Loucy (cell line): ENCODE measurements at regions not wholly inside any gene's neighbourhood (a gene's known extent, or its start where the extent isn't known, plus 50 kb on each side); places are given as distances from the start of the nearest gene placed in this dataset.

Source experiments
- H2AFZ ChIP-seq: fragments of 200-600 bp; sonication (generic); 2 replicates; pipeline ENCODE4 v1.6.0; 2016; ENCODE audit warnings: antibody characterized with exemption, mild to moderate bottlenecking, low read length, moderate library complexity
- H3F3A ChIP-seq: fragments of 200-600 bp; 2 replicates; pipeline ENCODE4 v1.6.0; 2016; ENCODE audit warnings: antibody characterized with exemption, low read depth, mild to moderate bottlenecking
- H3K27me3 ChIP-seq: fragments of 200-600 bp; sonication (generic); 2 replicates; pipeline ENCODE4 v1.6.1; 2014; ENCODE audit warnings: low read length, mild to moderate bottlenecking; ENCODE audit not compliant: insufficient read depth, poor library complexity, severe bottlenecking
- H3K36me3 ChIP-seq: fragments of 200-600 bp; sonication (generic); 2 replicates; pipeline ENCODE4 v1.6.1; 2016; ENCODE audit warnings: low read length; ENCODE audit not compliant: insufficient read depth
- H3K4me1 ChIP-seq: fragments of 200-600 bp; sonication (generic); 2 replicates; pipeline ENCODE4 v1.5.1; 2014; ENCODE audit warnings: low read length, mild to moderate bottlenecking; ENCODE audit not compliant: insufficient read depth, poor library complexity, severe bottlenecking
- H3K4me2 ChIP-seq: fragments of 200-600 bp; sonication (generic); 2 replicates; pipeline ENCODE4 v1.6.0; 2014; ENCODE audit warnings: antibody characterized with exemption, low read length, low read depth, mild to moderate bottlenecking; ENCODE audit not compliant: poor library complexity, severe bottlenecking
- H3K4me3 ChIP-seq: fragments of 200-600 bp; sonication (generic); 2 replicates; pipeline ENCODE4 v1.5.1; 2014; ENCODE audit warnings: low read length, mild to moderate bottlenecking, mixed read lengths; ENCODE audit not compliant: poor library complexity, severe bottlenecking
- H3K79me2 ChIP-seq: fragments of 200-600 bp; sonication (generic); 2 replicates; pipeline ENCODE4 v1.6.1; 2014; ENCODE audit warnings: low read length; ENCODE audit not compliant: insufficient read depth
- H3K9ac ChIP-seq: fragments of 200-600 bp; sonication (generic); 2 replicates; pipeline ENCODE4 v1.6.0; 2014; ENCODE audit warnings: mild to moderate bottlenecking, low read depth, low read length, moderate library complexity; ENCODE audit not compliant: poor library complexity, severe bottlenecking
- H3K9me2 ChIP-seq: fragments of 200-600 bp; sonication (generic); replicated peaks from 2 replicates; pipeline ENCODE4 v1.6.1; 2016; ENCODE audit warnings: low read depth, low read length, mixed read lengths
- H3K9me3 ChIP-seq: fragments of 200-600 bp; sonication (generic); 2 replicates; pipeline ENCODE4 v1.6.1; 2014; ENCODE audit warnings: mild to moderate bottlenecking, antibody characterized with exemption, low read length, low read depth; ENCODE audit not compliant: insufficient read depth
- H4K20me1 ChIP-seq: fragments of 200-600 bp; sonication (generic); 2 replicates; pipeline ENCODE4 v1.6.0; 2014; ENCODE audit warnings: antibody characterized with exemption, low read length, mild to moderate bottlenecking; ENCODE audit not compliant: insufficient read depth, poor library complexity, severe bottlenecking
- EZH2phosphoT487 ChIP-seq: fragments of 200-600 bp; IDR thresholded peaks from 2 replicates; pipeline ENCODE4 v1.6.1; 2018; ENCODE audit warnings: antibody characterized with exemption, mild to moderate bottlenecking, moderate library complexity, borderline replicate concordance
- TF ChIP-seq, protein P1 (sequence below): fragments of 200-600 bp; sonication (generic); conservative IDR thresholded peaks from 2 replicates; pipeline ENCODE4 v1.5.1; 2014; ENCODE audit warnings: mild to moderate bottlenecking, antibody characterized with exemption, low read length

DNA sequence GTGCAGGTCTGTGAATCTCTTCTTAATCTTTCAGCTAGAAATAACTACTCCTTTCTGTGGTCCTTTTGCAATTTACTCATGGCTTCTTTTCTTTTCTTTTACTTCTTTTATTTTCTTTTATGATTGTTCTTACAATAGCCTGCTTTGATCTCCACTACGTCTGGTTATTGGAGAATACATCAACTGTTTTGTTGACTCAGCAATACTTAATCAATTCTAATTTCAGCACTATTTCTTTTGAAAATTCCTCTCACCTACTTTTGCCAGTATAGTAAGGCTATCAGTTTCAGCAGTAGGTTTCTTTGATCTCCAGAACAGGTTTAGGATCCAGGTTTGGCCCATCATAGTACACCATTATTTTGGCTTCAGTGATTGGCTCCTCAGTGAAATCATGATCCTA, 111.8 kb upstream of the DPP10 start:
- H3K9ac ChIP-seq = no peak overlapping the region

DNA sequence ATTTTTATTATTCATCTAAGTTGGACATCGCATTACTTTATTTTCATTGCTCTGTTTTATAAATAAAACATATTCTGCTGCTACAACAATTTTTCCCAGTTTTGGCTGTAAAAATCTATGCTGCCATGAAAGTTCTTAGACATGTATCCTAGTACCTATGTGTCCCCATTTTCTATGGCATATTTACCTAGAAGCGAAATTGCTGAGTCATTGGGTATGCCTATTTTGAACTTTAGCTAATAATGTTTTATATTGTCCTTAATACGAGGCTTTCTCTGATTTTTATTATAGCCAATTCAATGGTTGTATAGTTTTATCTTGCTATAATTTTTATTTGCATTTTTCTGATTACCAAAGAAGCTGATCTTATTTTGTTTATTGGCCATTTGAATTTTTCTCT, 110.5 kb upstream of the DPP10 start:
- Histone ChIP-seq H3K36me3 (no peaks in the 10 kb centered on the region), H3K4me3 (no peak overlapping the region), H3K9me2 (no peaks in the 10 kb centered on the region), H2AFZ (no peak overlapping the region), H3K79me2 (no peaks in the 10 kb centered on the region), H3F3A (no peaks in the 10 kb centered on the region), H4K20me1 (no peaks in the 10 kb centered on the region), H3K9ac (no peak overlapping the region), H3K9me3 (no peaks in the 10 kb centered on the region), H3K4me1 (no peaks in the 10 kb centered on the region), H3K4me2 (no peak overlapping the region), H3K27me3 (no peaks in the 10 kb centered on the region)
- TF ChIP-seq EZH2phosphoT487 = no peak
- TF ChIP-seq, protein P1, sequence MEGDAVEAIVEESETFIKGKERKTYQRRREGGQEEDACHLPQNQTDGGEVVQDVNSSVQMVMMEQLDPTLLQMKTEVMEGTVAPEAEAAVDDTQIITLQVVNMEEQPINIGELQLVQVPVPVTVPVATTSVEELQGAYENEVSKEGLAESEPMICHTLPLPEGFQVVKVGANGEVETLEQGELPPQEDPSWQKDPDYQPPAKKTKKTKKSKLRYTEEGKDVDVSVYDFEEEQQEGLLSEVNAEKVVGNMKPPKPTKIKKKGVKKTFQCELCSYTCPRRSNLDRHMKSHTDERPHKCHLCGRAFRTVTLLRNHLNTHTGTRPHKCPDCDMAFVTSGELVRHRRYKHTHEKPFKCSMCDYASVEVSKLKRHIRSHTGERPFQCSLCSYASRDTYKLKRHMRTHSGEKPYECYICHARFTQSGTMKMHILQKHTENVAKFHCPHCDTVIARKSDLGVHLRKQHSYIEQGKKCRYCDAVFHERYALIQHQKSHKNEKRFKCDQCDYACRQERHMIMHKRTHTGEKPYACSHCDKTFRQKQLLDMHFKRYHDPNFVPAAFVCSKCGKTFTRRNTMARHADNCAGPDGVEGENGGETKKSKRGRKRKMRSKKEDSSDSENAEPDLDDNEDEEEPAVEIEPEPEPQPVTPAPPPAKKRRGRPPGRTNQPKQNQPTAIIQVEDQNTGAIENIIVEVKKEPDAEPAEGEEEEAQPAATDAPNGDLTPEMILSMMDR = no peak

More for the DNA sequence above, 111.8 kb upstream of the DPP10 start:
- no peaks in the 10 kb centered on the region for H3K79me2 ChIP-seq
- H3K27me3 ChIP-seq = no peaks in the 10 kb centered on the region
- no peaks in the 10 kb centered on the region for H3F3A ChIP-seq
- no peaks in the 10 kb centered on the region for H3K9me3 ChIP-seq
- no peak overlapping the region for H3K4me2 ChIP-seq
- H4K20me1 ChIP-seq = no peaks in the 10 kb centered on the region
- no peaks in the 10 kb centered on the region for H3K4me1 ChIP-seq
- TF ChIP-seq, protein P1 = no peak
- no peak for TF ChIP-seq EZH2phosphoT487
- no peak overlapping the region for H2AFZ ChIP-seq
- H3K36me3 ChIP-seq = no peaks in the 10 kb centered on the region
- no peak overlapping the region for H3K4me3 ChIP-seq
- H3K9me2 ChIP-seq = no peaks in the 10 kb centered on the region; the same call in 1 of the 2 replicates

- Histone ChIP-seq H3K27me3 (no peaks in the 10 kb centered on the region), H3K9me3 (no peaks in the 10 kb centered on the region), H4K20me1 (no peaks in the 10 kb centered on the region), H3K36me3 (no peaks in the 10 kb centered on the region), H3K79me2 (no peaks in the 10 kb centered on the region), H3F3A (no peaks in the 10 kb centered on the region), H3K9me2 (no peaks in the 10 kb centered on the region), H2AFZ (no peak overlapping the region), H3K4me2 (no peak overlapping the region), H3K4me1 (no peaks in the 10 kb centered on the region), H3K4me3 (no peak overlapping the region), H3K9ac (no peak overlapping the region)
- TF ChIP-seq, protein P1 = no peak
- no peak for TF ChIP-seq EZH2phosphoT487
Measured at GRCh38 chr2:114345246-114345645, 97.2 kb upstream of the DPP10 start.
